ENCODE measurements at regions not wholly inside any gene's neighbourhood (a gene's known extent, or its start where the extent isn't known, plus 50 kb on each side); places are given as distances from the start of the nearest gene placed in this dataset.
A peak's percentile ranks its signal among the peaks of the same experiment; 100 is the strongest.

GRCh38 chr6:84392261-84392660, 164.8 kb upstream of the CEP162 start:
- TF ChIP-seq POLR2A (IDR thresholded peaks at IDR 0.05) (no peak), POLR2AphosphoS5 (IDR thresholded peaks at IDR 0.05) (no peak), EP300 (IDR thresholded peaks at IDR 0.05) (no peak)
- TF ChIP-seq, protein P1, sequence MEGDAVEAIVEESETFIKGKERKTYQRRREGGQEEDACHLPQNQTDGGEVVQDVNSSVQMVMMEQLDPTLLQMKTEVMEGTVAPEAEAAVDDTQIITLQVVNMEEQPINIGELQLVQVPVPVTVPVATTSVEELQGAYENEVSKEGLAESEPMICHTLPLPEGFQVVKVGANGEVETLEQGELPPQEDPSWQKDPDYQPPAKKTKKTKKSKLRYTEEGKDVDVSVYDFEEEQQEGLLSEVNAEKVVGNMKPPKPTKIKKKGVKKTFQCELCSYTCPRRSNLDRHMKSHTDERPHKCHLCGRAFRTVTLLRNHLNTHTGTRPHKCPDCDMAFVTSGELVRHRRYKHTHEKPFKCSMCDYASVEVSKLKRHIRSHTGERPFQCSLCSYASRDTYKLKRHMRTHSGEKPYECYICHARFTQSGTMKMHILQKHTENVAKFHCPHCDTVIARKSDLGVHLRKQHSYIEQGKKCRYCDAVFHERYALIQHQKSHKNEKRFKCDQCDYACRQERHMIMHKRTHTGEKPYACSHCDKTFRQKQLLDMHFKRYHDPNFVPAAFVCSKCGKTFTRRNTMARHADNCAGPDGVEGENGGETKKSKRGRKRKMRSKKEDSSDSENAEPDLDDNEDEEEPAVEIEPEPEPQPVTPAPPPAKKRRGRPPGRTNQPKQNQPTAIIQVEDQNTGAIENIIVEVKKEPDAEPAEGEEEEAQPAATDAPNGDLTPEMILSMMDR (IDR thresholded peaks at IDR 0.05): no peak
- H3K27me3 ChIP-seq: no peaks in the 10 kb centered on the region
- no peak overlapping the region for H3K27ac ChIP-seq
- no peak overlapping the region for H3K4me3 ChIP-seq
- peaks cover 0 to 3% (median 2%) of the 10 kb centered on the region in 4 donors for H3K9me3 ChIP-seq
- DNase-seq: peak in 1 of 2 donors; percentile 6
- H3K4me1 ChIP-seq: no peaks in the 10 kb centered on the region
- intact Hi-C loops (cut with DNase I; ENCODE audit: low total_unique reads): no loop called here
- 73 to 91% (median 87%) methylated on average over 3 of the region's 3 CpGs for WGBS, 5 donors
- no peaks in the 10 kb centered on the region for H3K36me3 ChIP-seq

GRCh38 chr6:84390851-84391250, 163.4 kb upstream of the CEP162 start:
- Histone ChIP-seq H3K27ac (no peak overlapping the region), H3K4me1 (no peaks in the 10 kb centered on the region), H3K4me3 (no peak overlapping the region), H3K27me3 (no peaks in the 10 kb centered on the region), H3K36me3 (no peaks in the 10 kb centered on the region), H3K9me3 (peaks cover 0 to 12% (median 10%) of the 10 kb centered on the region in 4 donors)
- no peak for TF ChIP-seq POLR2AphosphoS5 (IDR thresholded peaks at IDR 0.05)
- TF ChIP-seq, protein P1 (IDR thresholded peaks at IDR 0.05): no peak
- TF ChIP-seq EP300 (IDR thresholded peaks at IDR 0.05): no peak
- no peak for TF ChIP-seq POLR2A (IDR thresholded peaks at IDR 0.05)
- no peak for DNase-seq
- intact Hi-C loops (cut with DNase I; ENCODE audit: low total_unique reads): no loop called here
- WGBS, 5 donors: 43 to 68% (median 58%) methylated on average over 2 of the region's 2 CpGs

- H3K36me3 ChIP-seq: no peaks in the 10 kb centered on the region
- TF ChIP-seq POLR2AphosphoS5 (IDR thresholded peaks at IDR 0.05) (no peak), POLR2A (IDR thresholded peaks at IDR 0.05) (no peak), EP300 (IDR thresholded peaks at IDR 0.05) (no peak)
- TF ChIP-seq, protein P1 (IDR thresholded peaks at IDR 0.05): no peak
- H3K27me3 ChIP-seq: no peaks in the 10 kb centered on the region
- H3K9me3 ChIP-seq: peaks cover 0 to 12% (median 10%) of the 10 kb centered on the region in 4 donors
- 33 to 78% (median 65%) methylated on average over 2 of the region's 2 CpGs for WGBS, 5 donors
- intact Hi-C loops (cut with DNase I; ENCODE audit: low total_unique reads): no loop called here
- H3K4me1 ChIP-seq: no peaks in the 10 kb centered on the region
- no peak overlapping the region for H3K4me3 ChIP-seq
- no peak for DNase-seq
- no peak overlapping the region for H3K27ac ChIP-seq
Measured at GRCh38 chr6:84390334-84390733, 162.9 kb upstream of the CEP162 start.

DNA sequence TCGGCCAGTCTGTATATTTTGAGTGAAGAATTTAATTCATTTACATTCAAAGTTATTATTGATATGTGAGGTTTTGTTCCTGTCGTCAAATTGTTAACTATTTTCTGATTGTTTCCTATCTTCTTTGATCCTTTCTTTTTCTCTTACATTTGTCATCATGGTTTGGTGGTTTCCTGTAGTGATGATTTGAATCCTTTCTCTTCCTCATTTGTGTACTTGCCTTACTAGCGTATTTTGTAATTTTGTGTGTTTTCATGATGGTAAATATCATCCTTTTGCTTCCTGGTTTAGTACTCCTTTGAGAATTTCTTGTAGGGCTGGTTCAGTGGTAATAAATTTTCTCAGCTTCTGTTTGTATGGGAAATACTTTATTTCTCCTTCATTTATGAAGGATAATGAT, 151.7 kb upstream of the CEP162 start:
- WGBS, 5 donors: 80 to 90% (median 84%) methylated on average over 3 of the region's 3 CpGs
- Histone ChIP-seq H3K27me3 (no peaks in the 10 kb centered on the region), H3K27ac (no peak overlapping the region), H3K9me3 (peaks cover 0 to 27% (median 6%) of the 10 kb centered on the region in 4 donors), H3K4me3 (no peak overlapping the region), H3K36me3 (no peaks in the 10 kb centered on the region), H3K4me1 (no peaks in the 10 kb centered on the region)
- intact Hi-C loops (cut with DNase I; ENCODE audit: low total_unique reads): no loop called here
- DNase-seq: no peak
- TF ChIP-seq, protein P1 (IDR thresholded peaks at IDR 0.05): no peak
- TF ChIP-seq EP300 (IDR thresholded peaks at IDR 0.05): no peak
- TF ChIP-seq POLR2A (IDR thresholded peaks at IDR 0.05): no peak

Data from stomach (tissue), 8 donors.